Natural killer cell (primary cell): ENCODE measurements at regions not wholly inside any gene's neighbourhood (a gene's known extent, or its start where the extent isn't known, plus 50 kb on each side); places are given as distances from the start of the nearest gene placed in this dataset.
"Not testable (repeated sequence)": the region's sequence is repeated elsewhere in the genome, so short reads cannot be mapped to it uniquely, and the experiment has no call there.

Experiments
- ATAC-seq, 3 donors: fragments of 150-1000 bp in 2 of 3; fragments of 200-7000 bp in 1 of 3; cut with Tn5 transposase; 1 replicate in 1 of 3; 2 replicates in 2 of 3; pipeline ENCODE4 v1.10.0; 2021; ENCODE audit warnings: mild to moderate bottlenecking in 2 of 3, moderate library complexity in 2 of 3
- DNase-seq, 2 donors: peaks; one replicate each; pipeline versions ENCODE4 v3.0.0 to v3.0.0-alpha.2; 2013 to 2021; ENCODE audit warnings: mixed read lengths in 1 of 2
- H3K27ac ChIP-seq: one replicate; pipeline ENCODE4 v1.5.1; 2013; ENCODE audit warnings: mild to moderate bottlenecking, low read length
- H3K27me3 ChIP-seq: one replicate; pipeline ENCODE4 v1.6.1; 2013; ENCODE audit warnings: low read length; ENCODE audit not compliant: control insufficient read depth, insufficient read depth
- H3K36me3 ChIP-seq: one replicate; pipeline ENCODE4 v1.6.1; 2013; ENCODE audit warnings: low read length; ENCODE audit not compliant: control insufficient read depth, insufficient read depth
- H3K4me1 ChIP-seq: one replicate; pipeline ENCODE4 v1.6.1; 2013; ENCODE audit warnings: low read length; ENCODE audit not compliant: control insufficient read depth, insufficient read depth
- H3K4me3 ChIP-seq: one replicate; pipeline ENCODE4 v1.5.1; 2013; ENCODE audit warnings: low read length
- H3K9me3 ChIP-seq: one replicate; pipeline ENCODE4 v1.6.1; 2013; ENCODE audit warnings: low read length; ENCODE audit not compliant: control insufficient read depth, insufficient read depth
- H3K27ac Mint-ChIP-seq, 2 donors: one replicate each; pipeline ENCODE4 v1.8.0; 2022; ENCODE audit warnings: mild to moderate bottlenecking in 2 of 2, mixed read lengths in 2 of 2, moderate library complexity in 1 of 2
- H3K27me3 Mint-ChIP-seq, 2 donors: one replicate each; pipeline ENCODE4 v1.8.0; 2022; ENCODE audit warnings: low read depth in 2 of 2, mixed read lengths in 2 of 2
- H3K36me3 Mint-ChIP-seq: one replicate; pipeline ENCODE4 v1.8.0; 2022; ENCODE audit warnings: mixed read lengths
- H3K4me1 Mint-ChIP-seq, 2 donors: one replicate each; pipeline ENCODE4 v1.8.0; 2022; ENCODE audit warnings: mixed read lengths in 2 of 2
- H3K4me3 Mint-ChIP-seq: one replicate; pipeline ENCODE4 v1.8.0; 2022; ENCODE audit warnings: mild to moderate bottlenecking, moderate library complexity, mixed read lengths
- H3K9me3 Mint-ChIP-seq, 2 donors: one replicate each; pipeline ENCODE4 v1.8.0; 2022; ENCODE audit warnings: mixed read lengths in 2 of 2
- CTCF ChIP-seq: fragments of 200-600 bp; IDR thresholded peaks from one replicate; pipeline ENCODE4 v1.8.0; 2022; ENCODE audit warnings: antibody characterized with exemption
- WGBS: methylation state at CpG from one replicate; pipeline ENCODE4 v1.1.7; 2013; ENCODE audit warnings: missing lambda C conversion rate; ENCODE audit not compliant: insufficient coverage; 5-methylcytosine and 5-hydroxymethylcytosine counted together
- intact Hi-C: fragments of 100-400 bp; cut with micrococcal nuclease; formaldehyde crosslinking; loops from one replicate; pipeline ENCODE4 v1.14.2; 2022

- 89% methylated on average over 2 of the region's 2 CpGs for WGBS
- no peaks in the 10 kb centered on the region for H3K9me3 ChIP-seq
- TF ChIP-seq CTCF: no peak
- H3K27ac ChIP-seq: no peak overlapping the region
- H3K27me3 Mint-ChIP-seq: peaks cover 0 to 3% of the 10 kb centered on the region in 2 donors
- no peaks in the 10 kb centered on the region for H3K36me3 Mint-ChIP-seq
- no peak overlapping the region for H3K4me3 Mint-ChIP-seq
- no peak overlapping the region for H3K27ac Mint-ChIP-seq
- H3K9me3 Mint-ChIP-seq: no peaks in the 10 kb centered on the region
- no peaks in the 10 kb centered on the region for H3K36me3 ChIP-seq
- no peaks in the 10 kb centered on the region for H3K4me1 Mint-ChIP-seq
- intact Hi-C loops: no loop called here
- no peak for ATAC-seq
- H3K4me3 ChIP-seq: no peak overlapping the region
- H3K27me3 ChIP-seq: no peaks in the 10 kb centered on the region
- no peak for DNase-seq
- H3K4me1 ChIP-seq: no peaks in the 10 kb centered on the region
These were observed 91.9 kb downstream of the FEM1C start for GRCh38 chr5:115452536-115453235.

DNA sequence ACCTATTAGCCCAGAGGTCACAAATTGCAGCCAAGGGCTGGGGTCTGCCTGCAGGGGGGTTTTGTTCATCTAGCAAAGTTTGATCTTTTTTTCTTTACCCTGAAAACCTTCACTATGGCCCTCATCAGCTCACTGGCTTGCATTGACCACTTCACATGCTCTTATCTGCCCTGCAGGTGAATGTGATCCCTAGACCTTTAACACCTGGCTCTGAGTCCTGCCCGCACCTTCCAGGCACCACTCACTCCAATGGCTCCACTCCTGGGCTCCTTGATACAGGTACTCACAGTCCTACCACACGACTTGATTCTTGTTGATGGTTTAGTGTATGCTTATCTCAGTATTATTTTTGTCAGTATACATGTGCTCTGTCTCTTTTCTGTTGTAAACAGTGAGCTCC lies 92.5 kb downstream of the FEM1C start:
- Mint-ChIP-seq H3K4me1 (no peaks in the 10 kb centered on the region), H3K36me3 (no peaks in the 10 kb centered on the region), H3K4me3 (no peak overlapping the region), H3K27ac (no peak overlapping the region), H3K27me3 (peaks cover 0 to 3% of the 10 kb centered on the region in 2 donors), H3K9me3 (no peaks in the 10 kb centered on the region)
- ATAC-seq: no peak
- DNase-seq: no peak
- intact Hi-C loops: no loop called here
- no peak overlapping the region for H3K4me3 ChIP-seq
- H3K27ac ChIP-seq: no peak overlapping the region
- no peaks in the 10 kb centered on the region for H3K27me3 ChIP-seq
- H3K9me3 ChIP-seq: no peaks in the 10 kb centered on the region
- H3K4me1 ChIP-seq: no peaks in the 10 kb centered on the region
- TF ChIP-seq CTCF: no peak
- H3K36me3 ChIP-seq: no peaks in the 10 kb centered on the region
- WGBS: 80% methylated on average over 1 of the region's 2 CpGs

- Histone ChIP-seq H3K4me3 (no peak overlapping the region), H3K27ac (no peak overlapping the region), H3K36me3 (no peaks in the 10 kb centered on the region), H3K4me1 (no peaks in the 10 kb centered on the region), H3K27me3 (no peaks in the 10 kb centered on the region), H3K9me3 (no peaks in the 10 kb centered on the region)
- no peaks in the 10 kb centered on the region for H3K4me1 Mint-ChIP-seq
- ATAC-seq (no peak), DNase-seq (no peak)
- no peaks in the 10 kb centered on the region for H3K9me3 Mint-ChIP-seq
- no peaks in the 10 kb centered on the region for H3K27me3 Mint-ChIP-seq
- H3K27ac Mint-ChIP-seq: no peak overlapping the region
- WGBS: no CpG with 5 or more reads among the region's 1 CpG
- no peak overlapping the region for H3K4me3 Mint-ChIP-seq
- TF ChIP-seq CTCF: no peak
- no peaks in the 10 kb centered on the region for H3K36me3 Mint-ChIP-seq
- intact Hi-C loops: no loop called here
These were observed 93.8 kb downstream of the FEM1C start for GRCh38 chr5:115450741-115451140.

GRCh38 chr5:115448630-115449029 lies 95.9 kb downstream of the FEM1C start:
- DNase-seq, H3K9me3 ChIP-seq, H3K9me3 Mint-ChIP-seq, H3K4me3 ChIP-seq, H3K36me3 ChIP-seq, H3K4me3 Mint-ChIP-seq, H3K4me1 ChIP-seq, H3K27ac ChIP-seq, ATAC-seq, H3K4me1 Mint-ChIP-seq, H3K27ac Mint-ChIP-seq, intact Hi-C loops, H3K27me3 Mint-ChIP-seq, H3K36me3 Mint-ChIP-seq, H3K27me3 ChIP-seq: not testable (repeated sequence)
- WGBS: 78% methylated on average over 4 of the region's 7 CpGs
